GM13976 (cell line): ENCODE measurements at regions not wholly inside any gene's neighbourhood (a gene's known extent, or its start where the extent isn't known, plus 50 kb on each side); places are given as distances from the start of the nearest gene placed in this dataset.

Experiments
- DNase-seq: peaks from one replicate; pipeline ENCODE4 v3.0.0; 2012; ENCODE audit warnings: low spot score
- in situ Hi-C: fragments of 300-500 bp; cut with MboI; formaldehyde crosslinking; loops from one replicate; pipeline ENCODE4 v1.12.0; 2022; ENCODE audit warnings: low sequenced_read_pairs, mixed read lengths, inconsistent platforms; ENCODE audit not compliant: unreplicated experiment
- TF ChIP-seq, protein P1 (sequence below): IDR thresholded peaks from 2 replicates; pipeline ENCODE4 v1.5.1; 2012; ENCODE audit warnings: borderline replicate concordance, mild to moderate bottlenecking; ENCODE audit not compliant: insufficient read depth; ENCODE audit errors: extremely low read depth, missing control alignments, control extremely low read depth

DNA sequence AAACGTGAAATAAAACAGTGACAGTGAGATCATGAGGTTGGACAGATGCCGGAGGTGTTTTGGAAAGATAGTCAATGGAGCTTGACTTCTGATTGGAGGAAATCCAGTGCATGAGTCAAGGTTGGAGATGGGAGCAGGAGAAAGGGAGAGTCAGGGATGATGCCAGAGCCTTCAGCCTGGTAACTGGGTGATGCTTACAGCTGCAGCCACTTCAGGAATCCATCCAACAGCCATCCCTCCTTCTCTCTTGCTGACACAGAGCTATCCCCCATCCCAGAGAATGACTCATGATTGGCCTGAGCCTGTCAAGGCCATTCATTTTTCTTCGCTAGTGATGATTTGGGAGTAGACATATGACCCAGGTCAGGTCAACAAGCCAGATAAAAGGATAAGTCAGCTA lies 112.8 kb downstream of the SAMD5 start:
- in situ Hi-C loops, result no loop called here
- TF ChIP-seq, protein P1, sequence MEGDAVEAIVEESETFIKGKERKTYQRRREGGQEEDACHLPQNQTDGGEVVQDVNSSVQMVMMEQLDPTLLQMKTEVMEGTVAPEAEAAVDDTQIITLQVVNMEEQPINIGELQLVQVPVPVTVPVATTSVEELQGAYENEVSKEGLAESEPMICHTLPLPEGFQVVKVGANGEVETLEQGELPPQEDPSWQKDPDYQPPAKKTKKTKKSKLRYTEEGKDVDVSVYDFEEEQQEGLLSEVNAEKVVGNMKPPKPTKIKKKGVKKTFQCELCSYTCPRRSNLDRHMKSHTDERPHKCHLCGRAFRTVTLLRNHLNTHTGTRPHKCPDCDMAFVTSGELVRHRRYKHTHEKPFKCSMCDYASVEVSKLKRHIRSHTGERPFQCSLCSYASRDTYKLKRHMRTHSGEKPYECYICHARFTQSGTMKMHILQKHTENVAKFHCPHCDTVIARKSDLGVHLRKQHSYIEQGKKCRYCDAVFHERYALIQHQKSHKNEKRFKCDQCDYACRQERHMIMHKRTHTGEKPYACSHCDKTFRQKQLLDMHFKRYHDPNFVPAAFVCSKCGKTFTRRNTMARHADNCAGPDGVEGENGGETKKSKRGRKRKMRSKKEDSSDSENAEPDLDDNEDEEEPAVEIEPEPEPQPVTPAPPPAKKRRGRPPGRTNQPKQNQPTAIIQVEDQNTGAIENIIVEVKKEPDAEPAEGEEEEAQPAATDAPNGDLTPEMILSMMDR, result no peak
- DNase-seq, result no peak

DNA sequence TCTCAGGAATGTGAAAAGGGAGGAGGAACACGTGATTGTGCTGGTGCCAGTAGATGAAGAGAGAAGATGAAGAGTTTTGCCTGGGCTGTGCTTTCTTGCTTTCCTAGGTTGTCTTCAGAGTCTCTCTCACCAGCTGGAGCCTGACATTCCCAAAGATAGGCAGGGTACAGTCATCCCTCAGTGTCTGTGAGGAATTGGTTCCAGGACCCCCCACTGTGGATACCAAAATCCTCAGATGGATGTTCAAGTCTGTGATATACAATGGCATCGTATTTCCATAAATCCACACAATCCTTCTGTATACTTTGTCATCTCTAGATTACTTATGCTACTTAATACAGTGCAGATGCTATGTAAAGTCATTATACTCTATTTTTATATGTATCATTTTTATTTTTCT lies 113.5 kb downstream of the SAMD5 start:
- no peak for DNase-seq
- in situ Hi-C loops, result no loop called here
- TF ChIP-seq, protein P1, result no peak

DNA sequence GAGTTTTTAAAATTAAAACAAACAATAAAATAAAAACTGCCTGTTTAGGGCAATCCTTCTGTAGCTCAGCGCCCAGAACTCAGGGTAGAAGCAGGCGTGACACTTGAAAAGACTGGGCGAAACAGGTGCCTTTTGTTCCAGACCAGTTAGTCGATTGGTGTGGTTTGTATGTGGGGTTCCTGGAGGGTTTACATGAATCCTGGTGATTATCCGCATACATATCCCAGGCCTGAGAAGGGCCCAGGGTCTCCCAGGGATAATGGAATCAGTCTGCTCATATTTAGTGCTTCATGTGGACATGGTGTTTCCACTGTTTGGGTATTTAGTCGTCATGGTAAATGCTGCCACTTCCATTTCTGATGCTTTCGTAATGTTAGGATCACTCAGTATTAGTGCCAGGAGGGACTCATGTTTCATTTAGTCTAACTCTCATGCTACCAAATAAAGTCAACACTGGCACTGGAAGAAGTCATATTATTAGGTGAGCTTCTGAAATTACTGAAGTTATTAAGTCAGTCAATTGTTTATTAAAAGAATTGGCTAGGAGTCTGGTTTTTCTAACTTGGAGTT lies 116.5 kb downstream of the SAMD5 start:
- DNase-seq, result no peak
- TF ChIP-seq, protein P1, result no peak
- in situ Hi-C loops, result no loop called here

DNA sequence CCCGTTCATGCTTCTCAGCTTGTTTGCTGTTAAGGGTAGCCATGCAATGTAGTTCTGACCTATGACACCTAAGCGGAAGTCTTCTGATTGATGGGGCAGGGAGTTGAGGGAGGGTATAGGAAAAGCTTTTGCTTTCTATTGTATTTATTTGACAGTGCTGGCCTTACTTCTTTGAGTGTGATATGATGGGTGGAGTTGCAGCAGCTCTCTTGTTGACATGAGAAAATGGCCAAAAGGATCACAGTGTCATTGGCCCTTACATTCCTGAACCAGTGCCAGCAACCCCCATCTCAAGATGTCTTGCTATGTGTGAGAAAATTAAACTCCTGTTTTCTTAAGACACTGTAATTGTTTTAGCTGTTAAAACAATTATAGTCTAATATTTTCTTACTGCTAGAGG lies 117.5 kb downstream of the SAMD5 start:
- TF ChIP-seq, protein P1, result no peak
- no peak for DNase-seq
- in situ Hi-C loops, result no loop called here

DNA sequence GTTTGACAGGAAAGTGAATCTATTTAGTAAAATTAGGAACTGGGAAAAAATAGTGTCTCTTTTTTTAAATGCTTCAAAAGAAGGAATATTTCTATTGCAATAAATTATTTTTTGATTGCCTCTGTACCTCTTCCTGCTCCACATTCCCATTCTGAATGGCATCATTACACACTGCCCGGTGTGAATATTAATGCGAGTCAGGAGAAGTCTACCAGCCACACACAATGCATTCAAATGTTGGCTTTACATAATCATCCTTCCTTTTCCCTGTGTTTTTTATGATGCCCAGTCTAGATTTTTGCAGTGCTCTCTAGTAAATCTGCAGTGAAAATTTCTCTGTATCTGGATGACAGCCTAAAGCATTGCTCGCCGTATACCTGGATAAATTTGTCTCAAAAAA lies 118.9 kb downstream of the SAMD5 start:
- in situ Hi-C loops, result no loop called here
- no peak for DNase-seq
- TF ChIP-seq, protein P1, result no peak

DNA sequence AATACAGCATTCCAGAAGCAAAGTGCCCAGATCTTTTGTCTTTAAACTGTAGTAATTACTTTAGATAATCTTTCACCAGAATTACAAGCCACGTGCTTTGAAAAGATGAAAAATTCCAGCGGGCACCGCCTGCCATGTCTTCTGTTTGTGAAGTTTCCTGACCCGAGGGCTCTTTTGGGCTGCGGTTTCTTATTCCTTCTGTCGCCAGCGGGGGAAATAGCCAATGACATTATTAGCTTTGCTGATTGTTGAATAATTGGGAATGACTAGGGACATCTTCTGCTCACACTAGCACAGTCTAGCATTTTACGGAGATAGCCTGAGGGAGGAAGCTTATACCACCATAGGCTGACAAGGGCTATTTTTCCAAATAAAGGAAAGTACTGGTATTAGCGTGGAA lies 124.7 kb downstream of the SAMD5 start:
- TF ChIP-seq, protein P1, result no peak
- no peak for DNase-seq
- in situ Hi-C loops, result no loop called here
